Retina (tissue), 1 donor: ENCODE measurements at regions not wholly inside any gene's neighbourhood (a gene's known extent, or its start where the extent isn't known, plus 50 kb on each side); places are given as distances from the start of the nearest gene placed in this dataset.

Experiments used
- DNase-seq: peaks from one replicate; pipeline ENCODE4 v3.0.0-alpha.2; 2016

- DNase-seq: no peak
Measured at GRCh38 chr20:7817286-7817685, 123.0 kb downstream of the HAO1 start.

GRCh38 chr20:7818477-7818876 is 121.8 kb downstream of the HAO1 start:
- no peak for DNase-seq

DNA sequence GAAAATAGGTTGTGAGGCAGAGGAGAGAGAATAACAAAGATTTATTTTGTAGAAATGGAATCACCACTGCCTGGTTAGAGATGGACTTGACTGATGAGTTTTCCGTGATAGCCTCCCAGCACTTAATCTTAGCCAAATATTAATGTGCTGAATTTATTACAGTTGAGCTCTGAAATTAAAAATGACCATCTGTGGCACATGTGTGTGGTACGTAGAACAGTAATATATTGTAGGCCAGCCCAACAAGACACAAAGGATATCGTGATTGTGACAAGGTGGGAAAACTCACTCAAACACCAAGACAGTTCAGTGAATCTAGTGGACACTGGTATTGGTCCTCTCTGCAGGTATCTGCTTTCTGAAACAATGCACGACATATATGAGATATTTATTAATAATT is 119.4 kb downstream of the HAO1 start:
- DNase-seq: no peak

DNA sequence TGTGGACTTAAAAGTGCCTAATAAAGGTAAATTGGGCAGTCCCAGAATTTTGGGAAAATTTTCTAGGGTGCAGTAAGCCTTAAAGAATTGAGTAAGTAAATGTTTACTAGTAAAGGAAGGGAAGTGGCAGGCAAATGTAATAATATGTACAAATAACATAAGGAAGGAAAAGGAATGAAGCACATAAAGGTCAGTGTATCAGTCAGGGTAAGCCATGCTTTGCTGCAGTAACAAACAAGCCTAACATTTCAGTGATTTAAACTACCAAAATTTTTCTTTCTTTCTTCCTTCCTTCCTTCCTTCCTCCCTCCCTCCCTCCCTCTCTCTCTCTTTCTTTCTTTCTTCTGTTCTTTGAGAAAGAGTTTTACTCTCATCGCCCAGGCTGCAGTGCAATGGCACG is 117.5 kb downstream of the HAO1 start:
- DNase-seq: no peak

DNA sequence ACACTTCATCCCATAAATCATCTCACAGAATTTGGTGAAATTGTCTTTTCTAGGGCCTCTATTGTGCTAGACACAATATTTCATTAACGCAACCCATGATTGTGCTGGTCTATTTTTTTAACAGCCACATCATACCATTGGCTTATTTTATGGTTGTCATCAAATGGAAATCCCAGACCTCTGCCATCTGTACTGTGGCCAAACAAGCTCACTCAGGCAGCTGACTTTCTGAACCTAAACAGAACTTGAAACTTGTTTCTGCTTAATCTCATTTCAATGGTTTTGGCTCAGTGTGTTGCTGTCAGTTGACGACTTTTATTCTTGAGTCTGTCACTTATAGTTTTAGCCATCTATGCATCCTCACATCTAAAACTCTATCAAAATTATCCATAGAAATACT is 111.8 kb downstream of the HAO1 start:
- DNase-seq: no peak

GRCh38 chr20:7829031-7829430 is 111.2 kb downstream of the HAO1 start:
- no peak for DNase-seq

- no peak for DNase-seq
Measured at GRCh38 chr20:7829776-7830175, 110.5 kb downstream of the HAO1 start.
